Neutrophil (primary cell): ENCODE measurements at regions not wholly inside any gene's neighbourhood (a gene's known extent, or its start where the extent isn't known, plus 50 kb on each side); places are given as distances from the start of the nearest gene placed in this dataset.
"Not testable (repeated sequence)": the region's sequence is repeated elsewhere in the genome, so short reads cannot be mapped to it uniquely, and the experiment has no call there.

Experiments used
- H3K27ac ChIP-seq: fragments of 200-600 bp; sonication (generic); 2 replicates; pipeline ENCODE4 v1.5.1; 2016; ENCODE audit warnings: mild to moderate bottlenecking, moderate library complexity
- H3K27me3 ChIP-seq: fragments of 200-600 bp; sonication (generic); 2 replicates; pipeline ENCODE4 v1.6.0; 2016; ENCODE audit warnings: mild to moderate bottlenecking
- H3K36me3 ChIP-seq: fragments of 200-600 bp; sonication (generic); 2 replicates; pipeline ENCODE4 v1.5.1; 2017
- H3K4me1 ChIP-seq, 2 experiments: fragments of 200-600 bp in 1 of 2; sonication (generic) in 1 of 2; 1 replicate in 1 of 2; 2 replicates in 1 of 2; pipeline versions ENCODE4 v1.5.1 to v1.6.1; 2013 to 2016; ENCODE audit warnings: low read depth in 1 of 2, low read length in 1 of 2, mild to moderate bottlenecking in 1 of 2, moderate library complexity in 1 of 2; ENCODE audit not compliant: control insufficient read depth in 1 of 2, insufficient read depth in 1 of 2
- H3K4me3 ChIP-seq, 2 experiments: fragments of 200-600 bp in 1 of 2; sonication (generic) in 1 of 2; 1 replicate in 1 of 2; 2 replicates in 1 of 2; pipeline ENCODE4 v1.5.1; 2013 to 2016; ENCODE audit warnings: low read depth in 1 of 2, low read length in 1 of 2, mild to moderate bottlenecking in 1 of 2, moderate library complexity in 1 of 2
- H3K9me3 ChIP-seq: fragments of 200-600 bp; sonication (generic); 2 replicates; pipeline ENCODE4 v1.5.1; 2016
- TF ChIP-seq, protein P1 (sequence below): fragments of 200-600 bp; sonication (generic); IDR thresholded peaks from 2 replicates; pipeline ENCODE4 v1.5.1; 2016; ENCODE audit warnings: antibody characterized with exemption

GRCh38 chr7:68785036-68785435, 813.2 kb upstream of the AUTS2 start:
- Histone ChIP-seq H3K4me1 (no peaks in the 10 kb centered on the region), H3K27me3 (no peaks in the 10 kb centered on the region), H3K9me3 (no peaks in the 10 kb centered on the region), H3K36me3 (no peaks in the 10 kb centered on the region), H3K4me3 (no peak overlapping the region), H3K27ac (no peak overlapping the region)
- TF ChIP-seq, protein P1, sequence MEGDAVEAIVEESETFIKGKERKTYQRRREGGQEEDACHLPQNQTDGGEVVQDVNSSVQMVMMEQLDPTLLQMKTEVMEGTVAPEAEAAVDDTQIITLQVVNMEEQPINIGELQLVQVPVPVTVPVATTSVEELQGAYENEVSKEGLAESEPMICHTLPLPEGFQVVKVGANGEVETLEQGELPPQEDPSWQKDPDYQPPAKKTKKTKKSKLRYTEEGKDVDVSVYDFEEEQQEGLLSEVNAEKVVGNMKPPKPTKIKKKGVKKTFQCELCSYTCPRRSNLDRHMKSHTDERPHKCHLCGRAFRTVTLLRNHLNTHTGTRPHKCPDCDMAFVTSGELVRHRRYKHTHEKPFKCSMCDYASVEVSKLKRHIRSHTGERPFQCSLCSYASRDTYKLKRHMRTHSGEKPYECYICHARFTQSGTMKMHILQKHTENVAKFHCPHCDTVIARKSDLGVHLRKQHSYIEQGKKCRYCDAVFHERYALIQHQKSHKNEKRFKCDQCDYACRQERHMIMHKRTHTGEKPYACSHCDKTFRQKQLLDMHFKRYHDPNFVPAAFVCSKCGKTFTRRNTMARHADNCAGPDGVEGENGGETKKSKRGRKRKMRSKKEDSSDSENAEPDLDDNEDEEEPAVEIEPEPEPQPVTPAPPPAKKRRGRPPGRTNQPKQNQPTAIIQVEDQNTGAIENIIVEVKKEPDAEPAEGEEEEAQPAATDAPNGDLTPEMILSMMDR, result no peak

GRCh38 chr7:68787566-68787965, 810.7 kb upstream of the AUTS2 start:
- Histone ChIP-seq H3K27ac (no peak overlapping the region), H3K4me3 (no peak overlapping the region), H3K36me3 (no peaks in the 10 kb centered on the region), H3K4me1 (no peaks in the 10 kb centered on the region), H3K27me3 (no peaks in the 10 kb centered on the region), H3K9me3 (no peaks in the 10 kb centered on the region)
- TF ChIP-seq, protein P1, result no peak

DNA sequence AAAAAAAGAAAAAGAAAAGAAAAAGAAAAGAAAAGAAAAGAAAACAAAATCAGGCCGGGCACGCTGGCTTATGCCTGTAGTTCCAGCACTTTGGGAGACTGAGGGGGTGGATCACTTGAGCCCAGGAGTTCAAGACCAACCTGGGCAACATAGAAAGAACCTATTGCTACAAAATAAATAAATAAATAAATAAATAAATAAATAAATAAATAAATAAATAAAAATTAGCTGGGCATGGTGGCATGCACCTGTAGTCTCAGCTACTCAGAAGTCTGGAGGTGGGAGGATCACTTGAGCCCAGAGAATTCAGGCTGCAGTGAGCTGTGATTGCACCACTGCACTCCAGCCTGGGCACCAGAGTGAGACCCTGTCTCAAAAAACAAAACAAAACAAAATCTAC, 809.7 kb upstream of the AUTS2 start:
- not testable (repeated sequence) for H3K27ac ChIP-seq, H3K36me3 ChIP-seq, H3K27me3 ChIP-seq, H3K4me3 ChIP-seq, H3K9me3 ChIP-seq, H3K4me1 ChIP-seq

DNA sequence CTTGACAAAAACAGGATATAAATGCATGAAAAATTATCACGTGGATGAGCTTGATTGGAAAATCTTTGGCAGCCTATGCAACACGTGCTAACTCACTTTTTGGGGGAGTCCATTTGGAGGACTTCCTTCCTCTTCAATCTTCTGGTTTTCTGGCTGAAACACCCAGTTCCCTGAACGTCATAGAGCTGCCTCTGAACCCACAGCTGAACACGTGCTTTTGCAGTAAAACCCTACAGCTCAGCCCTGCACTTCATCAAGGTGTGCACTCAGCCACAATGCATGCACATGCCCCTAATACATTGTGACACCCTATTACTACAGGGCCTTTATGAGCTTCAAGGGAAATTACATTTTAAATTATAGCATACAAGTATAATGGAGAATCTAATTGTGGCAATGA, 808.7 kb upstream of the AUTS2 start:
- TF ChIP-seq, protein P1, result no peak
- no peaks in the 10 kb centered on the region for H3K27me3 ChIP-seq
- no peaks in the 10 kb centered on the region for H3K4me1 ChIP-seq
- no peak overlapping the region for H3K4me3 ChIP-seq
- no peaks in the 10 kb centered on the region for H3K9me3 ChIP-seq
- no peaks in the 10 kb centered on the region for H3K36me3 ChIP-seq
- no peak overlapping the region for H3K27ac ChIP-seq

DNA sequence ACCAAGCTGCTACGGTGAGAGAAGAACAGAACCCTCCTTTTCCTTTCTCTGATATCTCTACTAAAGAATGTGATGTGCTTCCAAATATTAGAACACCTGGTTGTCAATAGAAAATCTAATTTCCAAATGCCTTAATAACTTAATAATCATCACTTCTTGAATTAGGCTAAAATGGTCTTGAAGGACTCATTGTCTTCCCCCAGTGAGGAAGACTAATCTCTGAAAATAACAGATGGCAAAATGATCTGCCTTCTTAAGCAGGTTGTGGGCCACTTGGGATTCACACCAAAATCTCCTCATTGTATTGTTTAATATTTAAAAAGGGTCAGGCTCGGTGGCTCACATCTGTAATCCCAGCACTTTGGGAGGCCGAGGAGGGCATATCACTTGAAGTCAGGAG, 805.9 kb upstream of the AUTS2 start:
- Histone ChIP-seq H3K4me1 (no peaks in the 10 kb centered on the region), H3K4me3 (no peak overlapping the region), H3K9me3 (no peaks in the 10 kb centered on the region), H3K27ac (no peak overlapping the region), H3K27me3 (no peaks in the 10 kb centered on the region), H3K36me3 (no peaks in the 10 kb centered on the region)
- TF ChIP-seq, protein P1, result no peak

DNA sequence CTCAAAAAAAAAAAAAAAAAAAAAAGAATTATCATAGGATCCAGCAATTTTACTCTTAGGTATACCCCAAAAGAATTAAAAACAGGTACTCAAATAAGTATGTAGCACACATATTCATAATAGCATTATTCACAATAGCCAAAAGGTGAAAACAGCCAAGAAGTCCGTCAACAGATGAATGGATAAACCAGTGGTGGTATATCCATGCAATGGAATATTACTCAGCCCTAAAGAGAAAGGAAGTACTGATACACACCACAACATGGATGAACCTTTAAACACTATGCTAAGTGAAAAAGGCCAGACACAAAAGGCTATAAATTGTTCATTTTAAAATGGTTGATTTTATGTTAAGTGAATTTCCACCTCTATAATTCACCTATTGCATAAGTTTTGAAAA, 804.8 kb upstream of the AUTS2 start:
- Histone ChIP-seq H3K27me3 (no peaks in the 10 kb centered on the region), H3K4me3 (no peak overlapping the region), H3K4me1 (no peaks in the 10 kb centered on the region), H3K9me3 (no peaks in the 10 kb centered on the region), H3K36me3 (no peaks in the 10 kb centered on the region), H3K27ac (no peak overlapping the region)
- TF ChIP-seq, protein P1, result no peak
